MG63 (cell line): ENCODE measurements at regions not wholly inside any gene's neighbourhood (a gene's known extent, or its start where the extent isn't known, plus 50 kb on each side); places are given as distances from the start of the nearest gene placed in this dataset.

ENCODE experiments used
- DNase-seq: peaks from one replicate; pipeline ENCODE4 v3.0.0-alpha.2; 2020
- H3K27me3 ChIP-seq: fragments of 250-450 bp; sonication (Bioruptor Pico); 2 replicates; pipeline ENCODE4 v1.5.1; 2020; ENCODE audit warnings: mild to moderate bottlenecking, moderate library complexity
- H3K36me3 ChIP-seq: fragments of 250-450 bp; sonication (Bioruptor Pico); 2 replicates; pipeline ENCODE4 v1.5.1; 2020; ENCODE audit warnings: mild to moderate bottlenecking, moderate library complexity
- H3K4me3 ChIP-seq: fragments of 250-450 bp; sonication (Bioruptor Pico); 2 replicates; pipeline ENCODE4 v1.5.1; 2020; ENCODE audit warnings: mild to moderate bottlenecking, moderate library complexity
- H3K9me3 ChIP-seq: fragments of 250-450 bp; sonication (Bioruptor Pico); 2 replicates; pipeline ENCODE4 v1.5.1; 2020; ENCODE audit warnings: mild to moderate bottlenecking, moderate library complexity

DNA sequence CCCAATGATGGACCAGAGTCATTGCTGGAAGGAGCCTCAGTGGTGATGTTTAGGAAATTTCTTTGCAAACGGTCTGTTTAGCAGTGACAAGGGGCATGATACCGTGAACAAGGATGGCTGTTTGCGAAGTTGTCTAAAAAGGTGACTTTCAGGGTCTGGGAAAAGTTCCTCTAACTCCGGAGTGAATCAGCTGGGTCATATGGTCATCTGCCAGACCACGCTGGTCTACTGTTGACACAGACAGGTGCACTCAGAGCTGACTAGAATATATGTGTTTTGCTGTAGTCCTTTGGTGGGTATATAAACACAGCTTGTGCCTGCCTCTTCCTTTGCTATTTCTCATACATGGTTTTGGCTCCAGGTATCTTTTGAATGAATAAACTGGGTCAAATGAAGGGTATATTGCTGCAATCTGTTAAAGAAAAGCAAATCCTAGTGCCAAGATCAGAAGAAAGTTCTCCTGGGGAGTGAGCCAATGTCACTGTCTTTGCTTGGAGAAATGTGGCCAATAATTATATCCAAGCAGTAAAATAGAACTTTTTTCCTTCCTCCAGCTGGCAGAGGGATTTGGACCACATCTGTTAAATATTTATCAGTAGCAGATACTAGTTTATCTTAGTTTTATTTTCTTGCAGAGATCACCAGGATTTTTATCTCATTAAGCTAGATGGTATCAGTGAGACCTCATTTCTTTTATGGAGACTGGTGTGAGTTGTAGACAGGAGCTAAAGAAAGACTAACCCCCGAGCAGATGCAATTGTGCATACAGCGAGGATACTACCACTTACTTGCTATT lies 286.0 kb downstream of the TRIB2 start:
- peak; percentile 31 for DNase-seq
- no peaks in the 10 kb centered on the region for H3K9me3 ChIP-seq
- no peaks in the 10 kb centered on the region for H3K27me3 ChIP-seq
- no peak overlapping the region for H3K4me3 ChIP-seq
- no peaks in the 10 kb centered on the region for H3K36me3 ChIP-seq

- no peak for DNase-seq
- Histone ChIP-seq H3K4me3 (no peak overlapping the region), H3K36me3 (no peaks in the 10 kb centered on the region), H3K9me3 (no peaks in the 10 kb centered on the region), H3K27me3 (no peaks in the 10 kb centered on the region)
Measured at GRCh38 chr2:13003500-13003899, 286.8 kb downstream of the TRIB2 start.

GRCh38 chr2:13005048-13005447 lies 288.3 kb downstream of the TRIB2 start:
- no peaks in the 10 kb centered on the region for H3K36me3 ChIP-seq
- no peak overlapping the region for H3K4me3 ChIP-seq
- H3K9me3 ChIP-seq, result no peaks in the 10 kb centered on the region
- no peaks in the 10 kb centered on the region for H3K27me3 ChIP-seq
- DNase-seq, result no peak

DNA sequence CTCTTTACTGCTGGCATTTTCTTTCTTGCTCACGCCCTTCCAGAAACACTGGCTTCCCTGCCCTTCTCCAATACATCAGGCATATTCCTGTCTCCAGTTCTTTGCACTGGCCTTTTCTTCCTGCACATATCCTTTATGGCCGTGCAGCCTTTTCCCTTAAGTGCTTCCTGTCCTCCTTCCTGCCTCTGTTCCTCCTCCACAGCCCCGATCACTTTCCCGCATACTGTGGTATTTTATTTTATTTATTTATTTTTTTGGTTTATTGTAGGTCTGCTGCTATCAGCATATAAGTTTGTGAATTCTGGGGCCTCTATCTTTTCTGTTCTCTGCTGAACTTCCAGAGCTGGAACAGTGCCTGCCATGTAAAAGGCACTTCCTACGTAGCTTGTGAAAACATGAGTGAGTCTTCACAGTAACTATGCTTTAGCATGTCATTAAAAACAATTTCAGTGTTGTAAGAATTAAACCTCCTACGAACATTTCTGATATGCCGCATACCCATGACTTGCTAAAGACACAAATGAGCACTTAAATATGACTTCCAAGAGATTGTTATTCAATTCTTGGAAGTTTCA lies 289.1 kb downstream of the TRIB2 start:
- H3K36me3 ChIP-seq, result no peaks in the 10 kb centered on the region
- no peaks in the 10 kb centered on the region for H3K27me3 ChIP-seq
- no peak for DNase-seq
- H3K9me3 ChIP-seq, result no peaks in the 10 kb centered on the region
- no peak overlapping the region for H3K4me3 ChIP-seq

- Histone ChIP-seq H3K36me3 (no peaks in the 10 kb centered on the region), H3K27me3 (no peaks in the 10 kb centered on the region), H3K9me3 (no peaks in the 10 kb centered on the region), H3K4me3 (no peak overlapping the region)
- no peak for DNase-seq
Measured at GRCh38 chr2:13006426-13006825, 289.7 kb downstream of the TRIB2 start.

DNA sequence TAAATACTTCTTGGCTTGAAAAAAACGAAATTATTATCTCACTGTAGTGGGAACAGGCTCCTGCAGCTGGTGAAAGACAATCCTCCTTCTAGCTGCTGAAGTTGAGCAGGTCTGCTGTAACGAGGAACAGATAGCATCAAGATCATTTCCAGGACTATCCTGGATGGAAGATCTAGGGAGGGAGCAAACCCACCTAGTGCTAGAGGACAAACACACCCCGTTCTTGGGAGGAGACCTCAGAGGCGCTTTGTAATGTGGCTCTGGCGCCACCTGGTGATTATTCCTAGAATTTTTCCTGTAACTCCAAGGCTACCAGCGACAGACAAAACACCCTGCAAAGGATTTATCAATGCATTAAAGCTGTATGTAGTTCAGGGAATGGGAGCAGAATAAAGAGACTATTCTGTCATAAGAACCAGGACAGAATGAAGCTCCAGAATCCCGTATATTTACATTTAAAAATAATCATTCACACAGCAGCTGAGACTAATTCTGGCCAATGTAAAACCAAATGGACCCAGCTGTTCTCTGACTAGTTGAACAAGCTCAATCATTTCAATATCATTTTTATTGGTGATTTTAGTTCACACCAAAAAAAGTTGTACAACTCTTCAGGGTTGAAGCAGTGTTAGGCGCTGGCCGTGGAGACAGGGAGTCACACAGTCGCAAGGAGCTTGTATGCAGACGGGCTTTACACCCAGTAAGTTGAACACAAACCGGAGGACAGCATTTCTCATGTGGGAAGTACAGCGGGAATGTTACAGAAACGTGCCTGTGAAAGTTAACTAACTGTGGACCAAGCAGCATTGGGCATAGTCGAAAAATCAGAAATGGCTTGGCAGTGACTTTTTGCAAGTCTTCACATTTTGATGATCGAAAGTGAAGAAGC lies 290.3 kb downstream of the TRIB2 start:
- Histone ChIP-seq H3K36me3 (no peaks in the 10 kb centered on the region), H3K9me3 (no peaks in the 10 kb centered on the region), H3K27me3 (no peaks in the 10 kb centered on the region), H3K4me3 (no peak overlapping the region)
- DNase-seq, result peak; percentile 71

GRCh38 chr2:13009027-13009642 lies 292.4 kb downstream of the TRIB2 start:
- H3K36me3 ChIP-seq, result no peaks in the 10 kb centered on the region
- no peaks in the 10 kb centered on the region for H3K9me3 ChIP-seq
- DNase-seq, result peak; percentile 65
- H3K4me3 ChIP-seq, result no peak overlapping the region
- peaks cover 7% of the 10 kb centered on the region for H3K27me3 ChIP-seq

- no peaks in the 10 kb centered on the region for H3K36me3 ChIP-seq
- DNase-seq, result no peak
- H3K27me3 ChIP-seq, result peaks cover 16% of the 10 kb centered on the region
- no peak overlapping the region for H3K4me3 ChIP-seq
- H3K9me3 ChIP-seq, result no peaks in the 10 kb centered on the region
Measured at GRCh38 chr2:13010283-13010682, 293.5 kb downstream of the TRIB2 start.

DNA sequence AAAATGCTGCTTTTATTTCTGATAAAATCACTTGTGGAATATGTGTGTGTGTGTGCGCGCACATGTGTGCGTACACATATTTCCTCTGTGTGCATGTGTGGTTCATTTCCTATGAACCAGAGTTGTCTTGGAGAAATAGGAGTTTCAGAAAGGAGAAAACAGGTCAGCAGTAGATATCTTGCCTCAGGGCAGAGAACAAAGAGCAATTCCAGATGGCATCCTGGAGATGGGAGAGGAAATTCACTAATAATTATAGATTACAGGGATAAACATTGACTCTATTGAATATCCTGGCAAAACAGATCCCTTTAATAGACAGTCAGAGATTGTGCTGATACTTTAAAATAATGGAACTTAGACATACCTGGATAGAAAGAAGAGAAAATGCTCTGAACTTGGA lies 298.0 kb downstream of the TRIB2 start:
- Histone ChIP-seq H3K27me3 (peaks cover 52% of the 10 kb centered on the region), H3K9me3 (no peaks in the 10 kb centered on the region), H3K36me3 (no peaks in the 10 kb centered on the region), H3K4me3 (no peak overlapping the region)
- no peak for DNase-seq

DNA sequence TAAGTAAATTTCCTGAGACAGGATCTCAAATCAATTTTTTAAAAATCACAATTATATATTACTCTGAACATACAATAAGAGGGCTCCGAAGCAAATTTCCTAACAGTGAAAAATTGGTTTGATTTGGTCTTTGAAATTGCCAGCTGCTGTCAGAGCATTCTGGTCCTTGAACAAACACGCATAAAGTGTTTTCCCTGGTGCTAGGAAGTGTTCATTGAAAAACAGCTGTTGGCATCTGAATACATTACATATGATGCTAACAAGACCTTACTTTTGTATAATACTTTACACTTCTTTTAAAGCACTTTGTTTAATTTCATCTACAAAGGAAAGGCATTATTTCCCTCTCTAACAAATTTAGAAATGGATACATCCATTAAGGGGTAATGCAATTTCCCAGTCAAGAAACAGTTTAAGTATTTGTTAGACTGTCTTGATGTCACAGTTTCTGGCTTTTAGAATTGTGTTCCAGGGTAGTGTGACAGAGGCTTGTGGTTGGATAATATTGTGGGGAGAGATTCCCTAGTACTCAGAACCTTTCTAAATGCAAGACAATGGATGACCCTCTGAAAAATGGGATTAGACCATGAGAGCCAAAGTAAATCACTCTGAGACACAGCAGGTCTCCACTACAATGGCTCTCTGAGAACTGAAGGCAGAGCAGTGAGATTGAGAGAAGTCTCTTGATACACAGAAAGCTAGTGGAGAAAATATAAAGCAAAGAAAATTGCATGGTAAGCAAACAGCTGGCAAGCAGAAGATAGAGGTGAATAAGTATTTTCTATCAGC lies 299.0 kb downstream of the TRIB2 start:
- no peaks in the 10 kb centered on the region for H3K9me3 ChIP-seq
- H3K36me3 ChIP-seq, result no peaks in the 10 kb centered on the region
- no peak for DNase-seq
- peaks cover 60% of the 10 kb centered on the region for H3K27me3 ChIP-seq
- no peak overlapping the region for H3K4me3 ChIP-seq

- peaks cover 76% of the 10 kb centered on the region for H3K27me3 ChIP-seq
- H3K4me3 ChIP-seq, result no peak overlapping the region
- H3K9me3 ChIP-seq, result no peaks in the 10 kb centered on the region
- DNase-seq, result no peak
- H3K36me3 ChIP-seq, result no peaks in the 10 kb centered on the region
Measured at GRCh38 chr2:13018490-13018889, 301.8 kb downstream of the TRIB2 start.

- H3K36me3 ChIP-seq, result no peaks in the 10 kb centered on the region
- no peak for DNase-seq
- peaks cover 68% of the 10 kb centered on the region for H3K27me3 ChIP-seq
- no peak overlapping the region for H3K4me3 ChIP-seq
- H3K9me3 ChIP-seq, result no peaks in the 10 kb centered on the region
Measured at GRCh38 chr2:13019781-13020180, 303.0 kb downstream of the TRIB2 start.

DNA sequence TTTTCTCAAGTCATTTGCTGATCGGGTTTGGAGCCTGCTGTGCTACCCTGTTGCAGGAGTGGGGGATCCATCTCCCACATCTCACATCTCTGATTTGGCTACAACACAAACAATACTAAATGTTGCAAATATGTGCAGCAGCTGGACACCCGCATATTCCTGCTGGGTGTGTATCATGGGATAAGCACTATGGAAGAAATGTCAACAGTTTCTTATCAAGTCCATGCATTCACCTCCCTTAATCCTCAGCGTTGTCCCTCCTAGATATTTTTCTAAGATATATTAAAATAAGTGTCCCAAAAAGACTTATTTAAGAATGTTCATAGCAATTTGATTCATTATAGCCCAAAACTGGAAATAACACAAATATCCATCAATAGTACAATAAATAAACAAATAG lies 303.7 kb downstream of the TRIB2 start:
- Histone ChIP-seq H3K9me3 (no peaks in the 10 kb centered on the region), H3K36me3 (no peaks in the 10 kb centered on the region), H3K4me3 (no peak overlapping the region), H3K27me3 (peaks cover 67% of the 10 kb centered on the region)
- DNase-seq, result no peak

GRCh38 chr2:13021470-13021957 lies 304.8 kb downstream of the TRIB2 start:
- no peak for DNase-seq
- Histone ChIP-seq H3K4me3 (no peak overlapping the region), H3K27me3 (peaks cover 60% of the 10 kb centered on the region), H3K9me3 (no peaks in the 10 kb centered on the region), H3K36me3 (no peaks in the 10 kb centered on the region)

GRCh38 chr2:13030606-13031005 lies 313.9 kb downstream of the TRIB2 start:
- Histone ChIP-seq H3K27me3 (peaks cover 11% of the 10 kb centered on the region), H3K4me3 (no peak overlapping the region), H3K9me3 (no peaks in the 10 kb centered on the region), H3K36me3 (no peaks in the 10 kb centered on the region)
- DNase-seq, result no peak

DNA sequence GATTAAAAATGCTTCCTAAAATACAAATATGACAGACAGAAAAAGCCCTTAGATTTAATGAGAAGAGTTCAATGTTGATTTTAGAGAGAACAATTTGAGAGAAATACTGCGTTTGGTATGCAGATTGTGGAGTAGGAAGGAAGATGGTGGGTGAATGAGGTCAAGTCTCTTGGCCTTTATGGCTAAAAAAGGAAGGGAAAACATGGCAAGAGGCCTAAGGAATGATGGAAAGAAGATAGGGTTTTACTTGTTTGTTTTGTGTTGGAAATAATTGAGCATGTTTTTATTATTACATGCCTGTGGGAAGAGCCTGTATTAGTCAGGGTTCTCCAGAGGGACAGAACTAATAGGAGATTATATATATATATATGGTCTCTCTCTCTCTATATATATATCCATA lies 318.1 kb downstream of the TRIB2 start:
- no peak for DNase-seq
- H3K4me3 ChIP-seq, result no peak overlapping the region
- peaks cover 36% of the 10 kb centered on the region for H3K27me3 ChIP-seq
- no peaks in the 10 kb centered on the region for H3K36me3 ChIP-seq
- peaks cover 3% of the 10 kb centered on the region; the same call in 1 of the 2 replicates for H3K9me3 ChIP-seq
